HG02759 (cell line): ENCODE measurements at regions not wholly inside any gene's neighbourhood (a gene's known extent, or its start where the extent isn't known, plus 50 kb on each side); places are given as distances from the start of the nearest gene placed in this dataset.

Experiments
- ATAC-seq: cut with Tn5 transposase; IDR thresholded peaks from one replicate; pipeline ENCODE4 v1.9.1; 2021; ENCODE audit warnings: mild to moderate bottlenecking, moderate library complexity; ENCODE audit not compliant: unreplicated experiment

- no peak for ATAC-seq
These were observed 296.8 kb downstream of the WDR72 start for GRCh38 chr15:53462651-53463050.

- ATAC-seq, result no peak
These were observed 297.8 kb downstream of the WDR72 start for GRCh38 chr15:53461677-53462076.

- no peak for ATAC-seq
These were observed 300.7 kb downstream of the WDR72 start for GRCh38 chr15:53458736-53459135.

GRCh38 chr15:53457479-53457878 lies 302.0 kb downstream of the WDR72 start:
- no peak for ATAC-seq

- no peak for ATAC-seq
These were observed 304.4 kb downstream of the WDR72 start for GRCh38 chr15:53454843-53455721.

GRCh38 chr15:53454535-53454842 lies 305.0 kb downstream of the WDR72 start:
- no peak for ATAC-seq

- no peak for ATAC-seq
These were observed 306.0 kb downstream of the WDR72 start for GRCh38 chr15:53453253-53454105.

GRCh38 chr15:53448232-53449015 lies 311.0 kb downstream of the WDR72 start:
- no peak for ATAC-seq

GRCh38 chr15:53447742-53448141 lies 311.7 kb downstream of the WDR72 start:
- ATAC-seq, result no peak

- ATAC-seq, result no peak
These were observed 312.3 kb downstream of the WDR72 start for GRCh38 chr15:53447053-53447574.

- ATAC-seq, result no peak
These were observed 313.1 kb downstream of the WDR72 start for GRCh38 chr15:53446376-53446775.

GRCh38 chr15:53445531-53445930 lies 313.9 kb downstream of the WDR72 start:
- no peak for ATAC-seq

- ATAC-seq, result no peak
These were observed 321.2 kb downstream of the WDR72 start for GRCh38 chr15:53437985-53438841.

- no peak for ATAC-seq
These were observed 322.1 kb downstream of the WDR72 start for GRCh38 chr15:53437366-53437765.

- no peak for ATAC-seq
These were observed 325.2 kb downstream of the WDR72 start for GRCh38 chr15:53434174-53434678.

- ATAC-seq, result no peak
These were observed 343.1 kb downstream of the WDR72 start for GRCh38 chr15:53416219-53416940.

GRCh38 chr15:53414167-53414566 lies 345.3 kb downstream of the WDR72 start:
- no peak for ATAC-seq

GRCh38 chr15:53412542-53412941 lies 346.9 kb downstream of the WDR72 start:
- ATAC-seq, result no peak

- ATAC-seq, result no peak
These were observed 354.5 kb downstream of the WDR72 start for GRCh38 chr15:53404930-53405493.
